ENCODE measurements at regions not wholly inside any gene's neighbourhood (a gene's known extent, or its start where the extent isn't known, plus 50 kb on each side); places are given as distances from the start of the nearest gene placed in this dataset.

- no peak overlapping the region for H3K27ac ChIP-seq
- TF ChIP-seq CTCF (IDR thresholded peaks at IDR 0.05), result no peak
- no peak for DNase-seq (ENCODE audit: low spot score)
These were observed 341.0 kb upstream of the DMAC1 start for GRCh38 chr9:8140557-8140956.

GRCh38 chr9:8139756-8140155 is 340.2 kb upstream of the DMAC1 start:
- no peak overlapping the region for H3K27ac ChIP-seq
- no peak for TF ChIP-seq CTCF (IDR thresholded peaks at IDR 0.05)
- no peak for DNase-seq (ENCODE audit: low spot score)

More at GRCh38 chr9:8140557-8140956, 341.0 kb upstream of the DMAC1 start:
- H3K4me3 ChIP-seq, result no peak overlapping the region

GRCh38 chr9:8136477-8136876 is 336.9 kb upstream of the DMAC1 start:
- DNase-seq (ENCODE audit: low spot score), result no peak
- TF ChIP-seq CTCF (IDR thresholded peaks at IDR 0.05), result no peak
- Histone ChIP-seq H3K27ac (no peak overlapping the region), H3K4me3 (no peak overlapping the region)

More at GRCh38 chr9:8139756-8140155, 340.2 kb upstream of the DMAC1 start:
- H3K4me3 ChIP-seq, result no peak overlapping the region

- DNase-seq (ENCODE audit: low spot score), result no peak
- TF ChIP-seq CTCF (IDR thresholded peaks at IDR 0.05), result no peak
- Histone ChIP-seq H3K4me3 (no peak overlapping the region), H3K27ac (no peak overlapping the region)
These were observed 335.1 kb upstream of the DMAC1 start for GRCh38 chr9:8134635-8135034.

- Histone ChIP-seq H3K27ac (no peak overlapping the region), H3K4me3 (no peak overlapping the region)
- TF ChIP-seq CTCF (IDR thresholded peaks at IDR 0.05), result no peak
- no peak for DNase-seq (ENCODE audit: low spot score)
These were observed 334.0 kb upstream of the DMAC1 start for GRCh38 chr9:8133606-8134005.

- no peak overlapping the region for H3K4me3 ChIP-seq
- no peak for DNase-seq (ENCODE audit: low spot score)
- TF ChIP-seq CTCF (IDR thresholded peaks at IDR 0.05), result no peak
- H3K27ac ChIP-seq, result no peak overlapping the region
These were observed 316.0 kb upstream of the DMAC1 start for GRCh38 chr9:8115570-8115969.

GRCh38 chr9:8114826-8115225 is 315.2 kb upstream of the DMAC1 start:
- no peak overlapping the region for H3K27ac ChIP-seq
- no peak for DNase-seq (ENCODE audit: low spot score)
- TF ChIP-seq CTCF (IDR thresholded peaks at IDR 0.05), result no peak
- no peak overlapping the region for H3K4me3 ChIP-seq

All from coronary artery (tissue), 2 donors.